ENCODE measurements at regions not wholly inside any gene's neighbourhood (a gene's known extent, or its start where the extent isn't known, plus 50 kb on each side); places are given as distances from the start of the nearest gene placed in this dataset.

DNA sequence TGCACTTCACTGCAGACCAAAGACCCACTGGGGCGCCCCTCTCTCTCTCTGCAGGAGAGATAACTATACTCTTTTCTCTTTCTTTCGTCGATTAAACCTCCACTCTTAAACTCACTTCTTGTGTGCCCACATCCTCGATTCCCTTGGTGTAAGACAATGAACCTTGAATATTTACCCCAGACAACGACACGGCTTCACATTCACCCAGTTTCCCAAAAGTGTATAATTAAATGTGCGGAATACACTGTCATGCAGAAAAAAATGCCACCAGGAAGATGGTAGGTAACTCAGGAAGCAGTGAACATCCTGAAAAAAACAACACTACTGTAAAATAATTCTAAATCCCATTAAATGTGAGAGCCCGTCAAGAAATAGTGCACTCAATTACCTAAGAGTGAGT, 882.2 kb downstream of the TYW1 start:
- Mint-ChIP-seq H3K4me3 (no peak overlapping the region), H3K27ac (no peak overlapping the region), H3K4me1 (ENCODE audit: unreplicated experiment) (no peaks in the 10 kb centered on the region), H3K36me3 (no peaks in the 10 kb centered on the region), H3K27me3 (peaks cover 33% of the 10 kb centered on the region), H3K9me3 (no peaks in the 10 kb centered on the region)
- DNase-seq (ENCODE audit: extremely low spot score, unreplicated experiment), result no peak
- TF ChIP-seq, protein P1, sequence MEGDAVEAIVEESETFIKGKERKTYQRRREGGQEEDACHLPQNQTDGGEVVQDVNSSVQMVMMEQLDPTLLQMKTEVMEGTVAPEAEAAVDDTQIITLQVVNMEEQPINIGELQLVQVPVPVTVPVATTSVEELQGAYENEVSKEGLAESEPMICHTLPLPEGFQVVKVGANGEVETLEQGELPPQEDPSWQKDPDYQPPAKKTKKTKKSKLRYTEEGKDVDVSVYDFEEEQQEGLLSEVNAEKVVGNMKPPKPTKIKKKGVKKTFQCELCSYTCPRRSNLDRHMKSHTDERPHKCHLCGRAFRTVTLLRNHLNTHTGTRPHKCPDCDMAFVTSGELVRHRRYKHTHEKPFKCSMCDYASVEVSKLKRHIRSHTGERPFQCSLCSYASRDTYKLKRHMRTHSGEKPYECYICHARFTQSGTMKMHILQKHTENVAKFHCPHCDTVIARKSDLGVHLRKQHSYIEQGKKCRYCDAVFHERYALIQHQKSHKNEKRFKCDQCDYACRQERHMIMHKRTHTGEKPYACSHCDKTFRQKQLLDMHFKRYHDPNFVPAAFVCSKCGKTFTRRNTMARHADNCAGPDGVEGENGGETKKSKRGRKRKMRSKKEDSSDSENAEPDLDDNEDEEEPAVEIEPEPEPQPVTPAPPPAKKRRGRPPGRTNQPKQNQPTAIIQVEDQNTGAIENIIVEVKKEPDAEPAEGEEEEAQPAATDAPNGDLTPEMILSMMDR (conservative IDR thresholded peaks at IDR 0.05), result no peak

DNA sequence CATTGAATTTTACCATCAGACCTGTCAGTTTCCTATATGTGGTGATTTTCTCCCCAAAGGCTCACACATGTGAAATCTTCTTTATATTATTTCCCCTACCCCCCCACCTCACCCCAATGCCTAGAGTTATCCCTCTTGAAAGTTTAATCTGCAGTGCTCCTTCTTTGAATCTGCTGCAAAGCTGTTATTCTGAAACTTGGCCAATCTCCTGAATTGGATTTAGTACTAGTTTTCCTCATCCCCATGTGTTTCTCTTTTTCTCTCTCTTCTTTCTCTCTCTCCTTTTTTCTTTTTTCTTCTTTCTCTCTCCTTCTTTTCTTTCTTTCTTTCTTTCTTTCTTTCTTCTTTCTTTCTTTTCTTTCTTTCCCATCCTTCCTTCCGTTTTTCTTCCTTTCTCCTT, 886.2 kb downstream of the TYW1 start:
- Mint-ChIP-seq H3K4me3 (no peak overlapping the region), H3K4me1 (ENCODE audit: unreplicated experiment) (no peaks in the 10 kb centered on the region), H3K27me3 (peaks cover 39% of the 10 kb centered on the region), H3K9me3 (peaks cover 4% of the 10 kb centered on the region), H3K36me3 (no peaks in the 10 kb centered on the region), H3K27ac (no peak overlapping the region)
- no peak for DNase-seq (ENCODE audit: extremely low spot score, unreplicated experiment)
- TF ChIP-seq, protein P1 (conservative IDR thresholded peaks at IDR 0.05), result no peak

DNA sequence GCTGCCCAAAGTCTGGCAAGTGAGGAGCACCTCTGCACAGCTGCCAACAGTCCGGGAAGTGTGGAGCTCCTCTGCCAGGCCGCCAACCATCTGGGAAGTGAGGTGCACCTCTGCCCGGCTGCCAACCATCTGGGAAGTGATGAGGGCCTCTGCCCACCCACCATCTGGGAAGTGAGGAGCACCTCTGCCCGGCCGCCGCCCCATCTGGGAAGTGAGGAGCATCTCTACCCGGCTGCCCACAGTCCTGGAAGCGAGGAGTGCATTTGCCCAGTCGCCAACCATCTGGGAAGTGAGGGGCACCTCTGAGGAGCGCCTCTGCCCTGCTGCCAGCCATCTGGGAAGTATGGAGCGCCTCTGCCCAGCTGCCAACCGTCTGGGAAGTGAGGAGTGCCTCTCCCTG, 893.7 kb downstream of the TYW1 start:
- Mint-ChIP-seq H3K27me3 (peaks cover 2% of the 10 kb centered on the region), H3K27ac (no peak overlapping the region), H3K4me3 (no peak overlapping the region), H3K4me1 (ENCODE audit: unreplicated experiment) (no peaks in the 10 kb centered on the region), H3K9me3 (peaks cover 4% of the 10 kb centered on the region), H3K36me3 (no peaks in the 10 kb centered on the region)
- DNase-seq (ENCODE audit: extremely low spot score, unreplicated experiment), result no peak
- TF ChIP-seq, protein P1 (conservative IDR thresholded peaks at IDR 0.05), result no peak

DNA sequence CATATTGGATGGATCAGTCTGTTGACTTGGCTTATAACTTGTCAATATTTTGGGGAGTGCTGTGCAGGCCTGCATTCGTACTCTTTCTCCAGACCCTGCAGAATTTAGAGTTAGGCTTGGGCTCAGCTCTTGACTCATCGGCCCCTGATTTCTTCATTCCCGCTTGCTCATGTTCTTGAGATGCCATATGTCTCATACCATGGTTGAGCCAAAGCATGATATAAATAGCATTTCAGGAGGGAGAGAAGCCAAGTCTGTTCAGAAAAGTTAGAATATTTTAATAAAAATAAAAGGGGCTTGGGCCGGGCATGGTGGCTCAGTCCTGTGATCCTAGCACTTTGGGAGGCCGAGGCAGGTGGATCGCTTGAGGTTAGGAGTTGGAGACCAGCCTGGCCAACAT, 898.1 kb downstream of the TYW1 start:
- no peaks in the 10 kb centered on the region for H3K4me1 Mint-ChIP-seq (ENCODE audit: unreplicated experiment)
- DNase-seq (ENCODE audit: extremely low spot score, unreplicated experiment), result no peak
- no peak overlapping the region for H3K27ac Mint-ChIP-seq
- H3K4me3 Mint-ChIP-seq, result no peak overlapping the region
- no peaks in the 10 kb centered on the region for H3K9me3 Mint-ChIP-seq
- H3K36me3 Mint-ChIP-seq, result peaks cover 3% of the 10 kb centered on the region
- peaks cover 15% of the 10 kb centered on the region for H3K27me3 Mint-ChIP-seq
- TF ChIP-seq, protein P1 (conservative IDR thresholded peaks at IDR 0.05), result no peak

DNA sequence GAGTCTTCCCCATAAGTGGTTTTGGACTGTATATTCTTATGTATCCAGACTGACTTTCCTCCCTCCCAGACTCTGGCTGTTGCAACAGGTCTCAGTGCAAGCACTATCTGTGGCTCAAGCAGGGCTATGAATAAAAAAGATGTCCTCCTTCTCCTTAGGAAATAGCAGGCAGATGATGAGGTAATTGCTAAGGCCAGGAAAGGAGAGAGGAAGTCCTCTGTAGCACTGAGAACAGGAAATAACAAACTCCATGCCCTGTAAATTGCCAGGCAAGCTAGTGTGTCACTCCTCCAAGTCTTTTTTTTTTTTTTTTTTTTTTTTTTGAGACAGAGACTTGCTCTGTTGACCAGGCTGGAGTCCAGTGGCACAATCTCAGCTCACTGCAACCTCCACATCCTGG, 900.1 kb downstream of the TYW1 start:
- no peaks in the 10 kb centered on the region for H3K9me3 Mint-ChIP-seq
- TF ChIP-seq, protein P1 (conservative IDR thresholded peaks at IDR 0.05), result no peak
- H3K4me1 Mint-ChIP-seq (ENCODE audit: unreplicated experiment), result peaks cover 2% of the 10 kb centered on the region
- H3K27ac Mint-ChIP-seq, result no peak overlapping the region
- no peak for DNase-seq (ENCODE audit: extremely low spot score, unreplicated experiment)
- no peak overlapping the region for H3K4me3 Mint-ChIP-seq
- H3K36me3 Mint-ChIP-seq, result peaks cover 3% of the 10 kb centered on the region
- H3K27me3 Mint-ChIP-seq, result peaks cover 24% of the 10 kb centered on the region

GRCh38 chr7:67900456-67900855, 903.8 kb downstream of the TYW1 start:
- no peak overlapping the region for H3K27ac Mint-ChIP-seq
- H3K4me1 Mint-ChIP-seq (ENCODE audit: unreplicated experiment), result peaks cover 6% of the 10 kb centered on the region
- peaks cover 3% of the 10 kb centered on the region for H3K36me3 Mint-ChIP-seq
- H3K4me3 Mint-ChIP-seq, result no peak overlapping the region
- DNase-seq (ENCODE audit: extremely low spot score, unreplicated experiment), result no peak
- peaks cover 52% of the 10 kb centered on the region for H3K27me3 Mint-ChIP-seq
- no peaks in the 10 kb centered on the region for H3K9me3 Mint-ChIP-seq
- TF ChIP-seq, protein P1 (conservative IDR thresholded peaks at IDR 0.05), result no peak

Measured in type B pancreatic cell (in vitro differentiated cells).